OCI-LY7 (cell line): ENCODE measurements at regions not wholly inside any gene's neighbourhood (a gene's known extent, or its start where the extent isn't known, plus 50 kb on each side); places are given as distances from the start of the nearest gene placed in this dataset.

Experiments used
- BruUV-seq: library from RNA; stranded (reverse); fragments of 400-500 nt; replicated peaks from 2 replicates; lab custom pipeline; 2021; lab: Mats Ljungman, UMichigan
- CTCF ChIA-PET: fragments of 300-600 bp; sonication (Branson Sonifier 250); formaldehyde crosslinking; loops from one replicate; lab custom pipeline; 2022; ENCODE audit warnings: antibody characterized with exemption; ENCODE audit not compliant: unreplicated experiment; lab: Charles Lee
- POLR2A ChIA-PET: fragments of 300-600 bp; sonication (Branson Sonifier 250); formaldehyde crosslinking; loops from one replicate; lab custom pipeline; 2022; ENCODE audit warnings: antibody characterized with exemption; lab: Charles Lee
- DNase-seq: peaks from one replicate; pipeline ENCODE4 v3.0.0-alpha.2; 2015; ENCODE audit warnings: low spot score
- H2AFZ ChIP-seq: fragments of 200-600 bp; sonication (generic), shearing (Covaris generic); 2 replicates; pipeline ENCODE4 v1.6.1; 2014; ENCODE audit warnings: mild to moderate bottlenecking, antibody characterized with exemption, low read length, moderate library complexity
- H3K27ac ChIP-seq: fragments of 200-600 bp; sonication (generic); 2 replicates; pipeline ENCODE4 v1.5.1; 2014; ENCODE audit warnings: mixed run types, low read depth, mild to moderate bottlenecking, moderate library complexity, low read length, inconsistent platforms; ENCODE audit not compliant: poor library complexity, severe bottlenecking
- H3K36me3 ChIP-seq: fragments of 200-600 bp; sonication (generic); 2 replicates; pipeline ENCODE4 v1.6.1; 2014; ENCODE audit warnings: mild to moderate bottlenecking, antibody characterized with exemption, low read length, moderate library complexity, mixed read lengths; ENCODE audit not compliant: insufficient read depth
- H3K4me1 ChIP-seq: fragments of 200-600 bp; sonication (generic); 2 replicates; pipeline ENCODE4 v1.5.1; 2014; ENCODE audit warnings: mild to moderate bottlenecking, low read length; ENCODE audit not compliant: insufficient read depth, poor library complexity, severe bottlenecking
- H3K4me2 ChIP-seq: fragments of 200-600 bp; sonication (generic); 2 replicates; pipeline ENCODE4 v1.6.1; 2014; ENCODE audit warnings: mild to moderate bottlenecking, low read length
- H3K4me3 ChIP-seq: fragments of 200-600 bp; sonication (generic); 2 replicates; pipeline ENCODE4 v1.5.1; 2014; ENCODE audit warnings: mild to moderate bottlenecking, low read depth, low read length; ENCODE audit not compliant: poor library complexity, severe bottlenecking
- H3K79me2 ChIP-seq: fragments of 200-600 bp; sonication (generic); 2 replicates; pipeline ENCODE4 v1.6.1; 2016; ENCODE audit warnings: low read depth, mild to moderate bottlenecking, low read length, moderate library complexity, mixed read lengths; ENCODE audit not compliant: insufficient read depth
- H3K9me2 ChIP-seq: fragments of 200-600 bp; sonication (generic); 2 replicates; pipeline ENCODE4 v1.6.1; 2016; ENCODE audit warnings: mild to moderate bottlenecking, low read length, mixed read lengths; ENCODE audit not compliant: insufficient read depth
- H3K9me3 ChIP-seq: fragments of 200-600 bp; sonication (generic); 2 replicates; pipeline ENCODE4 v1.6.1; 2014; ENCODE audit warnings: mild to moderate bottlenecking, mixed run types, low read length, mixed read lengths
- H4K20me1 ChIP-seq: fragments of 200-600 bp; sonication (generic); 2 replicates; pipeline ENCODE4 v1.6.1; 2014; ENCODE audit warnings: mild to moderate bottlenecking, antibody characterized with exemption, low read length, moderate library complexity, mixed read lengths; ENCODE audit not compliant: insufficient read depth
- EZH2phosphoT487 ChIP-seq: fragments of 200-600 bp; sonication (generic); IDR thresholded peaks from 2 replicates; pipeline ENCODE4 v1.6.1; 2018; ENCODE audit warnings: low read depth, borderline replicate concordance, mild to moderate bottlenecking, mixed run types, antibody characterized with exemption, low read length, moderate library complexity, mixed read lengths
- intact Hi-C: fragments of 100-400 bp; cut with micrococcal nuclease; formaldehyde crosslinking; loops from one replicate; pipeline ENCODE4 v1.10.0; 2022; ENCODE audit not compliant: unreplicated experiment
- TF ChIP-seq, protein P1 (sequence below): fragments of 200-600 bp; sonication (generic); conservative IDR thresholded peaks from 2 replicates; pipeline ENCODE4 v1.5.1; 2014; ENCODE audit warnings: mild to moderate bottlenecking, antibody characterized with exemption, low read length, moderate library complexity, mixed read lengths

DNA sequence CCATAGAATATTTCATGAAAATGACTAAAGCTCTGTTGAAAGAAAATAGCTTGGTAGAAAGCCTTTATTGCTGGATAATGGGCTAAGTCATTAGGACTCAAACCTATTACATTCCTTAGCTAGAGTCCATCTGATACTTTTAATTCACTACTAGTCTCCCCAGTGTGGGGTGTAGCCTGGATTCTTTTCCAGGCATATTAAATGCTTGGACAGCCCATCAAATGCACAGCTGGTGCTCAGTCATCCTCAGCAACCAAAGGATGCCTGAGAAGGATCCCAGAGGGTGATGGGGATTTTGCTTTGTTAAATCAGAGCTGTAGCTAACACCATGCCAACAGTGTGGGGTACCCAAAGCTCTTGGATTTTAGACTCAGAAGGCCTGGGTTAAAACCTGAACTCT is 153.5 kb downstream of the DLEU7 start:
- Histone ChIP-seq H3K4me2 (no peak overlapping the region), H3K9me3 (no peaks in the 10 kb centered on the region), H3K79me2 (no peaks in the 10 kb centered on the region), H2AFZ (no peak overlapping the region), H3K9me2 (no peaks in the 10 kb centered on the region), H3K27ac (no peak overlapping the region), H3K4me3 (no peak overlapping the region), H3K36me3 (no peaks in the 10 kb centered on the region), H4K20me1 (no peaks in the 10 kb centered on the region), H3K4me1 (no peaks in the 10 kb centered on the region)
- TF ChIP-seq, protein P1, sequence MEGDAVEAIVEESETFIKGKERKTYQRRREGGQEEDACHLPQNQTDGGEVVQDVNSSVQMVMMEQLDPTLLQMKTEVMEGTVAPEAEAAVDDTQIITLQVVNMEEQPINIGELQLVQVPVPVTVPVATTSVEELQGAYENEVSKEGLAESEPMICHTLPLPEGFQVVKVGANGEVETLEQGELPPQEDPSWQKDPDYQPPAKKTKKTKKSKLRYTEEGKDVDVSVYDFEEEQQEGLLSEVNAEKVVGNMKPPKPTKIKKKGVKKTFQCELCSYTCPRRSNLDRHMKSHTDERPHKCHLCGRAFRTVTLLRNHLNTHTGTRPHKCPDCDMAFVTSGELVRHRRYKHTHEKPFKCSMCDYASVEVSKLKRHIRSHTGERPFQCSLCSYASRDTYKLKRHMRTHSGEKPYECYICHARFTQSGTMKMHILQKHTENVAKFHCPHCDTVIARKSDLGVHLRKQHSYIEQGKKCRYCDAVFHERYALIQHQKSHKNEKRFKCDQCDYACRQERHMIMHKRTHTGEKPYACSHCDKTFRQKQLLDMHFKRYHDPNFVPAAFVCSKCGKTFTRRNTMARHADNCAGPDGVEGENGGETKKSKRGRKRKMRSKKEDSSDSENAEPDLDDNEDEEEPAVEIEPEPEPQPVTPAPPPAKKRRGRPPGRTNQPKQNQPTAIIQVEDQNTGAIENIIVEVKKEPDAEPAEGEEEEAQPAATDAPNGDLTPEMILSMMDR, result no peak
- TF ChIP-seq EZH2phosphoT487, result no peak
- intact Hi-C loops, result no loop called here
- DNase-seq, result no peak
- no TSS peak for BruUV-seq
- CTCF ChIA-PET, result no interaction called here
- POLR2A ChIA-PET, result interaction anchor here (0.5 to 2.5 kb wide), 4 partner anchors 11 to 237 kb away, joined by 3 to 11 read pairs (median 4); no protein-coding TSS in a partner anchor

DNA sequence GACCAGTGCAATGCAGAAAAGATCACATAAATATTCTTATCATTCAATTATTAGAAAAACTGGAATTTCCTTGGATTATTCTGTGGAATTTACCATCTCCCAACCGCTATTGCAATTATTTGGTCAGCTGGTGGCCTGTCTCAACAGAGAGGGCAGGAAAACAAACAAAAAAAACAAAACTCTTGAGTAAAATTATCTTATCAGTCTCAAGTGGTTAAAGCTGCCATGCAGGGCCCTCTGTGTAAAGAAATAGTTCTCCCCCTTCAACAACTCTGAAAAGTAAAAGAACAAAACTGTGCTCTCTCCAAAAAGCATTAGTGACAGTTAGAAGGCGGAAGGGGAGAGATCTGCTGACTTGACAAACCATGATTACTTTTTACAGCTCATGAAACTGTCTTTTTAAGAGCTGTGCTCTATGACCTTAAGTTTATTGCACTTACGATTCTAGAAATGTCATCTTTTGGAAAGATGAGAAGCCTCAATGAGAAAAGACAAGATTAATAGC is 152.3 kb downstream of the DLEU7 start:
- BruUV-seq, result no TSS peak
- Histone ChIP-seq H3K4me3 (no peak overlapping the region), H3K4me2 (no peak overlapping the region), H2AFZ (no peak overlapping the region), H3K9me3 (peaks cover 6% of the 10 kb centered on the region; the same call in 1 of the 2 replicates), H3K79me2 (no peaks in the 10 kb centered on the region), H3K27ac (no peak overlapping the region), H3K4me1 (no peaks in the 10 kb centered on the region), H3K36me3 (no peaks in the 10 kb centered on the region), H4K20me1 (no peaks in the 10 kb centered on the region), H3K9me2 (no peaks in the 10 kb centered on the region)
- ChIA-PET CTCF (no interaction called here), POLR2A (interaction anchor here (0.6 to 2.5 kb wide), 8 partner anchors 10 to 1297 kb away, joined by 3 to 11 read pairs (median 3); no protein-coding TSS in a partner anchor)
- intact Hi-C loops, result no loop called here
- DNase-seq, result no peak
- no peak for TF ChIP-seq EZH2phosphoT487
- TF ChIP-seq, protein P1, result no peak

DNA sequence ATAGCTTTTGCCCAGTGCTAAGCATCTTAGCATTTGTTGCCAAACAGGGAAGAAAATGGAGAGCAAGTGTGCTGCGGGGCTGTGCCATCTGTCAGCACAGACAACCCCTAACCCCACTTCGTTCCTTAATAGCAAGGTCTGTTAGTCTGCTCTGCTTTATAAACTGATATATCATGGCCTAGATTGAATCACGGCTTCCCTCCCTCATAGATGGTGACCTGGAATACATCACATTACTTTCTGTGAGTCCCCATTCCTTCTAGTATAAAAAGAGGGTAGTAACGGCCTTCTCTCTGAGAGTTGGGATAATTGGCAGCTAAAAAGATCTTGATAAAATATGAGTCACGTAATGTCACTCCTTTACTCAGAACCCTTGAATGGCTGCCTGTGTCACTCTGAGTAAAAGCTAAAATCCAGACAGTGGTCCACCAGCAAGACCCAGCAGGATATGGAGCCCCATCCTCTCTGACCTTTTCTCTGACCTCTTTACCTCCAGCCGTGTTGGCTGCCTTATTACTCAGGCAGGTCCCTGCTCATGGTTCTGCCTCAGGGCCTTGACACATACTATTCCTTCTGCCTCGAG is 151.7 kb downstream of the DLEU7 start:
- peaks cover 10% of the 10 kb centered on the region; the same call in 1 of the 2 replicates for H3K9me3 ChIP-seq
- no peak for DNase-seq
- TF ChIP-seq EZH2phosphoT487, result no peak
- TF ChIP-seq, protein P1, result no peak
- H3K79me2 ChIP-seq, result no peaks in the 10 kb centered on the region
- H3K4me1 ChIP-seq, result no peaks in the 10 kb centered on the region
- ChIA-PET CTCF (no interaction called here), POLR2A (interaction anchor here (0.6 to 2.5 kb wide), 5 partner anchors 9 to 280 kb away, joined by 3 to 11 read pairs (median 5); no protein-coding TSS in a partner anchor)
- H3K4me3 ChIP-seq, result no peak overlapping the region
- no peaks in the 10 kb centered on the region for H3K9me2 ChIP-seq
- H3K36me3 ChIP-seq, result no peaks in the 10 kb centered on the region; the same call in 1 of the 2 replicates
- H4K20me1 ChIP-seq, result no peaks in the 10 kb centered on the region
- no peak overlapping the region for H3K27ac ChIP-seq
- no peak overlapping the region for H2AFZ ChIP-seq
- intact Hi-C loops, result no loop called here
- H3K4me2 ChIP-seq, result no peak overlapping the region
- no TSS peak for BruUV-seq
